Stimulated activated CD4-positive, alpha-beta T cell treated with anti-CD3 and anti-CD28 coated beads, Interleukin-4, amount 100 ng/mL, for 1 hour (primary cell): ENCODE measurements at regions not wholly inside any gene's neighbourhood (a gene's known extent, or its start where the extent isn't known, plus 50 kb on each side); places are given as distances from the start of the nearest gene placed in this dataset.

Experiments used
- DNase-seq: peaks from one replicate; pipeline ENCODE4 v3.0.0-alpha.2; 2020

GRCh38 chr15:70488941-70489848 lies 274.2 kb downstream of the UACA start:
- DNase-seq = no peak

GRCh38 chr15:70488002-70488605 lies 275.3 kb downstream of the UACA start:
- peak; percentile 73 for DNase-seq

DNA sequence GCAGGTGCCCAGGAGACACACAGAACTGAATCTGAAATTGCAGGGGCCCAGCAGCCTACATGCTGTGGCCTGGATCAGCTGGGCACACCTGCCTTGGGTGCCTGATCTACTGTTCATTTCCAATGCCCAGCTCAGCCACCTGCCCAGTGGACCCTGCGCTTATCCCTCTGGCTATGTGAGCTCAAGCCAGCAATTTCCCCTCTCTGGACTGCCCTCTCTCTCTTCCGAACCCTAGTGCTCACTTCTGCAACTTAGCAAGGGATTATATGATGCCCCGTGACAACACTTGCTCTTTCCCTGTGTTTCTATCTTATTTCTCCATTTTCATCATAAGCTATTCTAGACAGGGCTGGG lies 276.0 kb downstream of the UACA start:
- no peak for DNase-seq

GRCh38 chr15:70486451-70487386 lies 276.6 kb downstream of the UACA start:
- DNase-seq = peak; percentile 46

- DNase-seq = no peak
These were observed 277.3 kb downstream of the UACA start for GRCh38 chr15:70486012-70486411.

GRCh38 chr15:70484993-70485392 lies 278.4 kb downstream of the UACA start:
- DNase-seq = no peak

DNA sequence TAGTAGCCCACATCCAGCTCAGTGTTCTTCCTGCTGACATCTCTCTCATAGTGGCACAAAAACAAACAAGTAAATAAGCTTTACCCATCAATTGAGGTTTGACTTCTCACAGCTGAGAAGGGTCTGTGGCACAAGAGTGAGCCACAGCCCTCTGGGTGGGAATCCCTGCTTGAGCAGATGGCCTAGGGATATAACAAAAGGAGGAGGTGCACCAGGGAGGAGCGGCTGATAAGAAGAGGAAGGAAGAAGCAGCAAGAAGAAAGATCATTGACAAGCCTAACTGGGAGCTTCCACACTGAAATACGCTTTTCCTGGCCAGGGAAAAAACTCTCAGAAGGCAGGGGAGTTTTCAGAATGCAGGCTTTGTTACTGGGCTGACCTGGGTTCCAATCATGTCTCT lies 279.8 kb downstream of the UACA start:
- DNase-seq = no peak

DNA sequence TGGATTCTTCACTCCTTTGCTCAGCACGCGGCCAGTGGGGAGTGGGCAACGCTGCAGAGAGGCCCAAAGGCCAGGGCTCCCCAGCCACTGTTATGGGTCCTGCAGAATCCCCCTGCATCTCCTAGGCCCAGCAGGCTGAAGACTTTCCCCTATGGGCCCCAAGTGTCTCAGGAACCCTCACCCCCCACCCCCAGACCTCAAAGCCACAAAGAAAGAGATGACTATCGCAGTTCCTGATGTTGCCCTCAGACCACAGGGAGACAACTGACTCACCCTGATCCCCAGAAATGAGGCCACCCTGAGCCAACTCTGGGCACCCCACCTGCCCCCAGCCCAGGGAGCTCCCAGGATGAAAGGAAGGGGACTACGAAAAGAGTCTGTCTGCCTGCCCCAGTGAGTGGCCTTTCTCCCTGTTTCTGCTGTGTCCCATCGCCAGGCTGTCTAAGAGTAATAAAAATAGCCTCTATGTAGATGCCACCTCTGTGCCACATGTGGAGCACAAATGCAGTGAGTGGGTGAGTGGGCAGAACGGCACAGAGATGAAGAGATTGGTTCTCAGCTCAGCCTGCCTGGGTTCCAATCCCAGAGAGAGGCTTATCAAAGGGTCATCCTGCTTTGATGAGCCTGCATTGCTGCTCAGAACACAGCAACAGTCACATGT lies 283.0 kb downstream of the UACA start:
- DNase-seq = peak; percentile 31

DNA sequence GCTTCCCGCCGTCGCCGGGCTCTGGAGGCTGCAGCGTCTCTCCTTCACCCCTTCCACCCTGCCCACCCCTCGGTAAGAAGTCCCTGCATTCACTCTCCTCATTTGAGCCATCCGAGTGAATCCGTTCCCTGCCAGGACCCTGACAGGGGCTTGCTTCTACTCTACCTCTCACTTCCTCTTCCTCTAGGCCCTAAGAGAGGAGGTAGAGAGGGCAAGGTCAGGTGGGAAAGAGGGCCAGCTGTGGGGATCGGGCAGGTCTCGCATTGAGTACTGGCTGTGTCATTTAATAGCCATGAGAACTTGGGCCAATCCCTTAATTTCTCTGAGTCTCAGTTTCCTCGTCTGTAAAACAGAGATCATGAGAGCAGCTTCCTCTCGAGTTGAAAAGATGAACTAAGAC lies 283.6 kb downstream of the UACA start:
- no peak for DNase-seq

DNA sequence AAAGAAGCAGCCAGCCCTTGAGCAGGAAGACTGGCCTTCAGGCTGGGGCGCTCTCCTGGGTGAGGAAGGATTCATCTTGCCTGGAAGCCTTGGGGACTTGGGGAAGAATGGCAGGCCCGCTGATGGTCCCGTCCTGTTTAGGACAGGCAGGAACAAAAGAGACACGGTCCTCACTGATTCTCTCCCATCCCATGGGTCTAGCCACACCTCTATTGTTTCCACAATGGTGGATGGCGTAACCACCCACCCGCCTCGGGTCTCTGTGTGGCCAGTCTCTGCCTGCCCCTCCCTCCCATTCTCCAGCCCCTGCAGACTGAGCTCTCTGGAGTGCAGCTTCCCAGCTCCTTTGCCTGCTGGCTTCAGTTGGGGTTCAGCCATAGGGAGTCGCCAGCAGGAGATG lies 284.3 kb downstream of the UACA start:
- DNase-seq = no peak

GRCh38 chr15:70478251-70478990 lies 284.9 kb downstream of the UACA start:
- no peak for DNase-seq

DNA sequence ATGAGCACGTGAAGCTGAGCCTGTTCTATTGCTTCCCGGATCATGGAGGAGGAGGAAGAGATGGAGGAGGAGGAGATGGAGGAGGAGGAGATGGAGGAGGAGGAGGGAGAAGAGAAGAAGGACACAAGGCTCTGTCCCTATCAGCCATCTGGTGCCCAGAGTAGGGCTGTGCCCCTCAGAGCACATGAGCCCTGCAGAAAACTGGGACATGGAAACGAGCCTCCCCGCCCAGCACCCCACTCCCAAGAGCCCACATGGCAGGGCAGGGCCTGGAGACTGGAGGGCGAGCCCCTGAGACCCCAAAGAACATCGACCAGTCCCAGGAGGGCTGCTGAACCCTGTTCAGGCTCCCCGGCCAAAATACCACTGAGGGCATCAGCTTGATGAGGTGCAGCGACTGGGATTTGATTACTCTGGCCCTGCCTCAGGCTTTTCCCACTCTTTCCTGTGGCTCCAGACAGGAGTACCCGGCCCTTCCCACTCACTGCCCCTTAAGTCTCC lies 285.6 kb downstream of the UACA start:
- DNase-seq = no peak

GRCh38 chr15:70476441-70476840 lies 286.9 kb downstream of the UACA start:
- DNase-seq = no peak

DNA sequence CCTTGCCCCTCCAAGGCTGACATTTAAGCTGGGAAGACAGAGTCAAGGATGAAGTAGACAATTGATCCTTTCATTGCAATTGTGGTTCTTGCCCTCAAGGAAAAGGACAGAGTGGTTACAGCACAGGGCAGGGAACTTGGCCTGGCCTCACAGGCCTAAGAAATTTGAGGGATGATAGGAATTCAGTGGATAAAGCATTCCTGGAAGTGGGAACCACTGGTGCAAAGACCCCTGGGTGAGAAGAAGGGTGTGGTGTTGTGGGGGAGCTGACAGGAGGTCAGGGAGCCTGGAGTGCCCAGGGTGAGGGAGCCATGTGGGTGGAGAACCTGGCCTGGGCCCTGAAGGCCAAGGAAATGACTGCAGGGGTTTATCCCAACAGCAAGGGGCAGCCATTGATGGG lies 287.4 kb downstream of the UACA start:
- no peak for DNase-seq

GRCh38 chr15:70475407-70475781 lies 288.0 kb downstream of the UACA start:
- no peak for DNase-seq

DNA sequence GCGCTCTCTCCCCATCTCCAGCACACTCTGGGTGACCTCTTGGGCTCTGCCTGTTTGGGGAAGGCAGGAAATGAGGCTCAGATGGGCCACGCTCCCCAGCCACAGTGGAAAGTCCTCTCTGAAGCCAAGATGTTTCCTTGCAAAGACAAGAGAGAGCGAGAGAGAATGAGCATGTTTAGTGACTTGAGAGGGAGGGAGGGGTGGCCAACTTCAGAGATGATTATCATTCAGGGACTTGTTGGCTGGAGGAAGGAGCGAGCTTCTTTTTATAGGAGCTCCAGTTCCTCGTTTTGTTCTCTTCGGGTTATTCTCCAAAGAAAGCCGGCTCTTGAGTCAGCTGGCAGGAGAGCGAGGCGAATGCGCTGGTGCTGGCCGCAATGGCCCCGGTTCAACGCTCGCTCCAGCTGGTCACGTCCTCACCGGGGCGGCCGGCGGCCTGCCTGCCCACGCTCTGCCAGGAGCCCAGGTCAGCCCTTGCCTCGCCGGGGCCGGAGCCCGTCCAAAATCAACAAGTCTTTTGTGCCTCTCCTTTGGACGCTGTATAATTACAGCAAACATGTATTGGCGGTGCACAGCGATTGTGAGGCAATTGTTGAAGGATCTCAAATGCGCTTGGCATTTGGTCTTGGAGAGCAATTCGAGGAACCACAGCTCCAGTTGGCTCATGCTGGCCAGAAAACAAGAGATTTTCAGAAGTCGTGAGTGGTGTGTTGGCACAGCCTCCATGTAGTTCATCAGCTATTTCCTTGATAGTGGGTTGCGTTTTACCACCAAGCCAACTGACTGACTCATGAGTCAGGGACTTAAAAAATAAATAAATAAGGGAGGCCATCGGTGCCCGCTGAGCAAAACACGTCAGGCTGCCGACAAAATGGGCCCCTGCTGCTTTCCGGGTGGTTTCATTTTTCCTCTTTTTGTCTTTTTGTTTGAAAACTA lies 288.6 kb downstream of the UACA start:
- no peak for DNase-seq

- no peak for DNase-seq
These were observed 289.6 kb downstream of the UACA start for GRCh38 chr15:70473581-70474370.

DNA sequence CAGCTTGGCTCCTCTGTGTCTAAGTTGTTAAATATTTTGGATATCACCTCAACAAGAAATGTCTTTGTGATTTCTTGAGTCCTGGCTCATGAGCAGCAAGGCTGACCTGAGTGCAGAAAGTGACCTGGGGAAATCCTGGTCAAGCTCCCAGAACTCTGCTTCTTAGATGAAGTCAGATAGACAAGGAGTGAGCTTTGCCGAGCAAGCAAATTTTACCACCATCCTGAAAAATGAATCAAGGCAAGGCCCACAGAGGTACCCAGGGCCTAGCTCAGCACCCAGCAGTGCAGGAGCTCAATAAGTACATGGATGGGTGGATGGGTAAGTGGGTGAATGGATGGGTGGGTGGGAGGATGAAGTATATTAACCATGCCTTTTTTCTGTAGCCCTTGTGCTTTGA lies 291.8 kb downstream of the UACA start:
- no peak for DNase-seq

DNA sequence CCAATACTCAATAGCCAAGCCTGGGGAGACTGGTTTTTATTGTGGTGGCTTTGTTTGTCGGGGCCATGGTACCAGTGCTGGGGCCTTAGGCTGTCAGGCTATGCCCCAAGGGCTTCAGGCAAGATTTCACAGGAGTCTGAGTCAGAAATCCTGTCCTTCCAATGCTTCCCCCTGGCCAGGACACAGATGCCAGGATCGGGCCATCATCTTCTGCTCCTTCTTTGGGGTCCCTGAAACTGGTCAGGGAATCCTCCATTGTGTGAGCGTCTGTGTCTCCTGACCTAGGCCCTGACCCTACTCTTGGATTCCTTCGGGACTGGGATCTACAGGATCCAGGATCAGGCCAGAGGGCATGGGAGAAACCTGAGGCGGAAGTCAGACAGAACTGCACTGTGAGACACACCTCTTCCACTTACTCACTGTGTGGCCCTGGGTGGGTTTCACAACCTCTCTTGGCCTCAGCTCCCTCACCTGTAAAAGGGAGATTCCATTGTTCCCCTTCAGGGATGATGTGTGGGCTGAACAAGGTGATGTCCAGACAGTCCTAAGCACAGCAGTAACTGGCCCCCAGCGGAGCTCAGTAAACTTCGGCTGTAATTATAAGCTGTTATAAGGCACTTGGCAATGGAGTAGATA lies 292.7 kb downstream of the UACA start:
- no peak for DNase-seq
